Right lobe of liver (tissue), 6 donors: ENCODE measurements at regions not wholly inside any gene's neighbourhood (a gene's known extent, or its start where the extent isn't known, plus 50 kb on each side); places are given as distances from the start of the nearest gene placed in this dataset.

Source experiments
- ATAC-seq, 4 donors: fragments of 200-7000 bp; cut with Tn5 transposase; one replicate each; pipeline ENCODE4 v1.9.1; 2020; ENCODE audit warnings: mild to moderate bottlenecking in 4 of 4, moderate library complexity in 4 of 4
- DNase-seq, 3 donors: peaks; one replicate each; pipeline ENCODE4 v3.0.0-alpha.2; 2020
- H3K27ac ChIP-seq, 3 donors: fragments of 200-600 bp; one replicate each; pipeline ENCODE4 v1.8.0; 2022
- H3K27me3 ChIP-seq, 2 donors: fragments of 200-600 bp; one replicate each; pipeline ENCODE4 v1.8.0; 2022
- H3K36me3 ChIP-seq, 4 donors: fragments of 200-600 bp; sonication (generic) in 1 of 4; one replicate each; pipeline versions ENCODE4 v1.5.1 to v1.8.0; 2017 to 2022; ENCODE audit warnings: control low read depth in 1 of 4
- H3K4me1 ChIP-seq, 4 donors: fragments of 200-600 bp; sonication (generic) in 1 of 4; one replicate each; pipeline versions ENCODE4 v1.5.1 to v1.8.0; 2017 to 2022; ENCODE audit warnings: control low read depth in 1 of 4
- H3K4me3 ChIP-seq, 3 donors: fragments of 200-600 bp; one replicate each; pipeline ENCODE4 v1.8.0; 2022
- H3K9me3 ChIP-seq, 4 donors: fragments of 200-600 bp; sonication (generic) in 1 of 4; one replicate each; pipeline versions ENCODE4 v1.5.1 to v1.8.0; 2017 to 2022; ENCODE audit warnings: control low read depth in 1 of 4
- CTCF ChIP-seq, 4 donors: fragments of 200-600 bp in 3 of 4; fragments of 450-650 bp in 1 of 4; IDR thresholded peaks; one replicate each; pipeline versions ENCODE4 v1.5.1 to v1.8.0; 2016 to 2022; ENCODE audit warnings: antibody characterized with exemption in 4 of 4, mild to moderate bottlenecking in 2 of 4
- POLR2A ChIP-seq: fragments of 450-650 bp; IDR thresholded peaks from one replicate; pipeline ENCODE4 v1.6.1; 2017; ENCODE audit warnings: antibody characterized with exemption, mild to moderate bottlenecking
- WGBS: methylation state at CpG from one replicate; pipeline ENCODE4 v1.1.6; 2018; ENCODE audit warnings: low coverage, low lambda C conversion rate; ENCODE audit not compliant: insufficient coverage; ENCODE audit errors: missing lambda C conversion rate; 5-methylcytosine and 5-hydroxymethylcytosine counted together
- intact Hi-C, 2 donors: fragments of 100-400 bp; cut with DNase I; formaldehyde crosslinking; loops; one replicate each; pipeline versions ENCODE4 v1.11.2 to v1.14.1; 2022
- donor health status: DM: no; HTN: yes; CAD: no.
- donor health status: DM: no; HTN: no; CAD: no.
- donor health status: DM: no; HTN: no; CAD: no.
- donor health status: DM: no; HTN: yes; CAD: no.
- donor health status: DM: no; HTN: yes; CAD: no.

- intact Hi-C loops, result no loop called here
- no peak for ATAC-seq
These were observed 107.7 kb upstream of the ZNF32 start for GRCh38 chr10:43756341-43756740.

GRCh38 chr10:43754569-43755260 lies 106.0 kb upstream of the ZNF32 start:
- H3K36me3 ChIP-seq, result no peaks in the 10 kb centered on the region
- H3K9me3 ChIP-seq, result no peaks in the 10 kb centered on the region
- H3K27me3 ChIP-seq, result no peaks in the 10 kb centered on the region
- TF ChIP-seq POLR2A, result no peak
- no peak overlapping the region for H3K4me3 ChIP-seq
- 80% methylated on average over 8 of the region's 8 CpGs for WGBS
- H3K4me1 ChIP-seq, result no peaks in the 10 kb centered on the region
- no peak overlapping the region for H3K27ac ChIP-seq
- DNase-seq (no peak), ATAC-seq (no peak)
- intact Hi-C loops, result no loop called here

More at GRCh38 chr10:43756341-43756740, 107.7 kb upstream of the ZNF32 start:
- 53% methylated on average over 3 of the region's 3 CpGs for WGBS
- H3K27me3 ChIP-seq, result no peaks in the 10 kb centered on the region
- no peak overlapping the region for H3K27ac ChIP-seq
- no peaks in the 10 kb centered on the region for H3K36me3 ChIP-seq
- H3K4me1 ChIP-seq, result no peaks in the 10 kb centered on the region
- TF ChIP-seq CTCF (IDR thresholded peaks at IDR 0.05), result no peak
- no peak for TF ChIP-seq POLR2A
- no peaks in the 10 kb centered on the region for H3K9me3 ChIP-seq
- no peak for DNase-seq
- H3K4me3 ChIP-seq, result no peak overlapping the region

- no peaks in the 10 kb centered on the region for H3K36me3 ChIP-seq
These were observed 104.8 kb upstream of the ZNF32 start for GRCh38 chr10:43753397-43754061.

GRCh38 chr10:43752682-43753081 lies 104.0 kb upstream of the ZNF32 start:
- WGBS, result 45% methylated on average over 1 of the region's 1 CpG
- Histone ChIP-seq H3K27ac (no peak overlapping the region), H3K27me3 (no peaks in the 10 kb centered on the region), H3K9me3 (no peaks in the 10 kb centered on the region), H3K4me1 (no peaks in the 10 kb centered on the region), H3K4me3 (no peak overlapping the region), H3K36me3 (no peaks in the 10 kb centered on the region)
- intact Hi-C loops, result no loop called here
- DNase-seq, result peak in 1 of 3 donors; percentile 49
- no peak for TF ChIP-seq POLR2A
- no peak for TF ChIP-seq CTCF (IDR thresholded peaks at IDR 0.05)
- peak in 1 of 4 donors; percentile 82 for ATAC-seq

More at GRCh38 chr10:43753397-43754061, 104.8 kb upstream of the ZNF32 start:
- WGBS, result 92% methylated on average over 4 of the region's 18 CpGs
- Histone ChIP-seq H3K27ac (no peak overlapping the region), H3K4me1 (no peaks in the 10 kb centered on the region), H3K4me3 (no peak overlapping the region), H3K27me3 (no peaks in the 10 kb centered on the region), H3K9me3 (no peaks in the 10 kb centered on the region)
- DNase-seq (no peak), ATAC-seq (peak in 1 of 4 donors; percentile 33)
- intact Hi-C loops, result no loop called here
- TF ChIP-seq POLR2A, result no peak
- TF ChIP-seq CTCF (IDR thresholded peaks at IDR 0.05), result no peak

DNA sequence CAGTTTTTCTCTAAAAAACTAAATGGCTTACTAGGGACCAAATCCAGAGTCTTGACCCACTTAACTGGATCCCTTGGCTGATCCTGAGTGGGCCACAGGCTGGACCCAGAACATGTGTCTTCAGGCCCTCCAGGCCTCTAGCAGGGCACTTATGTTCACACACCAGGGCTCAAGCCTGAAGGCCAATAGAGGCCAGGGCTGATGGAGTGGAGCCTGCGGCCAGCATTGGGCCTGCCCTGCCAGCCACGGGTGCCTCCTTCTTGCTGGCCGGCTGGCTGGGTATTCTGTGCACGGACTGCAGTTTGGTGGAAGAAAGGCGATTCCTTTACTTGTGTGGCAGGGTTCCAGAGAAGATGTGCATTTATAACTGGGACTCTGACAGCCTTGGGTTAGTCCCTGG lies 103.0 kb upstream of the ZNF32 start:
- DNase-seq, result no peak
- no peaks in the 10 kb centered on the region for H3K4me1 ChIP-seq
- TF ChIP-seq CTCF (IDR thresholded peaks at IDR 0.05) (no peak), POLR2A (no peak)
- ATAC-seq, result no peak
- H3K9me3 ChIP-seq, result no peaks in the 10 kb centered on the region
- H3K27ac ChIP-seq, result no peak overlapping the region
- H3K27me3 ChIP-seq, result no peaks in the 10 kb centered on the region
- intact Hi-C loops, result no loop called here
- no CpG with 5 or more reads among the region's 5 CpGs for WGBS
- H3K36me3 ChIP-seq, result no peaks in the 10 kb centered on the region
- no peak overlapping the region for H3K4me3 ChIP-seq
